SK-N-MC (cell line): ENCODE measurements at regions not wholly inside any gene's neighbourhood (a gene's known extent, or its start where the extent isn't known, plus 50 kb on each side); places are given as distances from the start of the nearest gene placed in this dataset.

Experiments
- EZH2 ChIP-seq: fragments of 200-600 bp; sonication (generic); IDR thresholded peaks from one replicate; pipeline ENCODE4 v1.6.1; 2017; ENCODE audit warnings: antibody characterized with exemption
- FOXP2 ChIP-seq: optimal IDR thresholded peaks from 2 replicates; pipeline ENCODE3; 2011; ENCODE audit warnings: mild to moderate bottlenecking, moderate library complexity; ENCODE audit not compliant: insufficient read depth; ENCODE audit errors: extremely low read length, control extremely low read depth
- POLR2AphosphoS5 ChIP-seq: IDR thresholded peaks from 2 replicates; pipeline ENCODE4 v1.6.1; 2012; ENCODE audit warnings: mild to moderate bottlenecking, low read depth, low read length, borderline replicate concordance

DNA sequence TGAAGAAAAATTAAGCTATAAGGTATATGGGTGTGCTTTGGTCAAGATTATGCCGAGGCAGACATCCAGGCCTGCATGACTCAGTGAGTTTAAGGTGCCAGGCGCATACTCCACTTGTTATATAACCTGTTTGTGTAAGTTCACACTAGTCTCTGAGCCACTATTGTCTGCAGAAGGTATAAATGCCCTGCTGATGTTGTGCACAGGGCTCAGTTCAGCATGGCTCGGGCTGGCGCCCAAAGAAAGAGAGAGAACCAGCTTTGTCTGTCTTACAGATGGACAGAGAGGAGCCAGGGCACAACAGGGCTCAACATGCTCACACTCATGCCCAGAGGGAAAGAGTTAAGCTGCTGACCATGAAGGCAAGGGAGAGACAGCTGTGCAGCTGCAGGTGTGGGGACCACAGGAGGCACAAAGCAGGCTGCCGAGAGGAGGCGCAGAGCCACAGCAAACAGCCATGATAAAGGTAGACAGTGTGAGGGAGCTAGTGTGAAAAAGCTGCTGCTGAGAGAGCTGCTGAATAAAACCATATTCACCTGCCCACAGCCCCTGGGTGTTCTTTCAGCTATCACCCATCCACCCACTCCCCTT is 1587.6 kb upstream of the C9orf72 start:
- TF ChIP-seq POLR2AphosphoS5 (no peak), EZH2 (no peak), FOXP2 (no peak)
